CD4-positive, alpha-beta T cell treated with Interleukin-15 for 4 hours (primary cell): ENCODE measurements at regions not wholly inside any gene's neighbourhood (a gene's known extent, or its start where the extent isn't known, plus 50 kb on each side); places are given as distances from the start of the nearest gene placed in this dataset.

ENCODE experiments used
- DNase-seq: peaks from one replicate; pipeline ENCODE4 v3.0.0-alpha.2; 2020; ENCODE audit warnings: low spot score

GRCh38 chr2:59073286-59073685, 832.2 kb upstream of the FANCL start:
- no peak for DNase-seq

- no peak for DNase-seq
These were observed 827.1 kb upstream of the FANCL start for GRCh38 chr2:59068255-59068654.

DNA sequence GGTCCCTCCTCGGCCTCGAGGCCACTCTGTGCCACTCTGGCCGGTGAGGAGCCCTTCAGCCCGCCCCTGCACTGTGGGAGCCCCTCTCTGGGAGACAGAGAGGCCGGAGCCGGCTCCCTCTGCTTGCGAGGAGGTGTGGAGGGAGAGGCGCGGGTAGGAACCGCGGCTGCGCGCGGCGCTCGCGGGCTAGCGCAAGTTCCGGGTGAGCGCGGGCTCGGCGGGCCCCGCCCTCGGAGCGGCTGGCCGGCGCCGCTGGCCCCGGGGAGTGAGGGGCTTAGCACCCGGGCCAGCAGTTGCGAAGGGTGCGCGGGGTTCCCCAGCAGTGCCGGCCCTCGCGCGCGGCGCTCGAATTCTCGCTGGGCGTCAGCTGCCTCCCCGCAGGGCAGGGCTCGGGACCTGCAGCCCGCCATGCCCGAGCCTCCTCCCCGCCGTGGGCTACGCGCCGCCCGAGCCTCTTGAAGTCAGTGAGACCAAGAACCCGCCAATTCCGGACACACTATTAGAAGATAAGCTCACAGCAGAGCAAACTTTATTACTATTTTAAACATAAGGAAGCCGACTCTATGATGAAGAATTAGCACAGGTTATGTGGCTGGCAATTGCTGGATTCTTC, 825.8 kb upstream of the FANCL start:
- DNase-seq = no peak

- no peak for DNase-seq
These were observed 806.4 kb upstream of the FANCL start for GRCh38 chr2:59047373-59047995.

GRCh38 chr2:59046401-59047372, 805.6 kb upstream of the FANCL start:
- DNase-seq = no peak

GRCh38 chr2:59044736-59045135, 803.6 kb upstream of the FANCL start:
- no peak for DNase-seq

- DNase-seq = no peak
These were observed 800.0 kb upstream of the FANCL start for GRCh38 chr2:59041139-59041538.

- DNase-seq = no peak
These were observed 793.7 kb upstream of the FANCL start for GRCh38 chr2:59034837-59035236.

- no peak for DNase-seq
These were observed 793.0 kb upstream of the FANCL start for GRCh38 chr2:59034106-59034505.

- no peak for DNase-seq
These were observed 792.5 kb upstream of the FANCL start for GRCh38 chr2:59033661-59034060.

GRCh38 chr2:59032499-59032898, 791.4 kb upstream of the FANCL start:
- DNase-seq = no peak

- no peak for DNase-seq
These were observed 787.9 kb upstream of the FANCL start for GRCh38 chr2:59029058-59029457.

DNA sequence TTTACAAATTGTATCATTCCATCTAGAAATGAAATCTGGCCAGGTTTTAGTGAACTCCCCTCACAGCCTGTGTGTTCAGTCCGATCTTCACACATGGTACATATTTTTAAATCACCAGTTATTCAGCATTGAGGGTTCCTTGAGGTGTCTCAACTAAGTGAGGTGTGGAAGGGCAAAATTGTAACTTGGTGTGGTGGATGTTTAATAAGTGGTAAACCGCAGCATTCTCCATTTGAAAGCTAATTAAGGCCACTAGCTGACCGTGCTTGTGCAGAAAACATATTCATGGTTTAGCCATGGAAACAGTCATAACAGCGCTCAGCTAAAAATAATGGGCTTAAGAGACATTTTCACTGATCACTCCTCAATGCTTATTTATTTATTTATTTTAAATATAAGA, 786.2 kb upstream of the FANCL start:
- DNase-seq = no peak

DNA sequence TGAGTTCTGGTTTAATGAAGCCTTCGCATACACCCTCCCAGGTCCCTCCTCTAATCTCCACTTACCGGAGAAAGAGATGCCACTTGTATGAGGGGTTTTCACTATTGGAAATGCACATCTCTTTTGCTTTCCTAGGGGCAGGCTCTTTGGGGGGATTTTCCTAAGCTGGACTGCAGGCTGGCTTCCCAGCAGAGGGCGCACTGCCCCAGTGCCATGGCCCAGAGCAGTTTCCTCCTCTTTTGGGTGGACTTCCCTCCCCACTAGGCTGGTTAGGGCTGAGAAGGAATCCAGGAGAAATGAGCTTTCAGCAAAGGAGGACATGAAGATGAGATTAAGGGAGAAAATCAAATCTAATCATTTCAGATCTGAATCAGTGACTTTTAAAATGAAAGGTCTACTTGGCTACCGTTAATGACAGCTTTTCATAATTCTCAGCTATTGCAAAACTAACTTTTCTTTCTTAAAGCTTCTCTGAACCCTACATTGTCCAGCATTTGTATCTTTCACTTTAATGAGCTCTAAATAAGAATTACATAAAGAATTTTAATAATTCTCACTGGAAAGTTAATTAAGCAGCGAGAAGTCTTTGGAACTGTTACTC, 784.1 kb upstream of the FANCL start:
- no peak for DNase-seq

DNA sequence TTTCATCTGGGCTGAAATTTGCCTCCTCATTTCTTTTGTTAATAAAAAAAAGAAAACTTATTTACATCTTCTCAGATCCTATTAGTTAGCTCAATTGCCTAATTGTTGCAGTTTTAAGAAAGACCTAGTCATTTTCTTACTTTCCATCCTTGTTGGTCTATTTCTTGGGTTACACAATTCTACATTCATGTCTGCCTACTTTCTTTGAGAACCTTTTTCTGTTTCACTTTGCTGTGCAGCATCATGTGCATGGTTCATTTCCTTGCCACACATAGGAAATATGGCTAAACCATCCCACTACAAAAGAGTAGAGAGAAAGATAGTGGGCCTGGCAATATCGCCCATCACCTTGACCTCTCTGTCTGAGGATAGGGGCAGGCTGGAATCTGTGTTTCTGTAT, 780.7 kb upstream of the FANCL start:
- no peak for DNase-seq

DNA sequence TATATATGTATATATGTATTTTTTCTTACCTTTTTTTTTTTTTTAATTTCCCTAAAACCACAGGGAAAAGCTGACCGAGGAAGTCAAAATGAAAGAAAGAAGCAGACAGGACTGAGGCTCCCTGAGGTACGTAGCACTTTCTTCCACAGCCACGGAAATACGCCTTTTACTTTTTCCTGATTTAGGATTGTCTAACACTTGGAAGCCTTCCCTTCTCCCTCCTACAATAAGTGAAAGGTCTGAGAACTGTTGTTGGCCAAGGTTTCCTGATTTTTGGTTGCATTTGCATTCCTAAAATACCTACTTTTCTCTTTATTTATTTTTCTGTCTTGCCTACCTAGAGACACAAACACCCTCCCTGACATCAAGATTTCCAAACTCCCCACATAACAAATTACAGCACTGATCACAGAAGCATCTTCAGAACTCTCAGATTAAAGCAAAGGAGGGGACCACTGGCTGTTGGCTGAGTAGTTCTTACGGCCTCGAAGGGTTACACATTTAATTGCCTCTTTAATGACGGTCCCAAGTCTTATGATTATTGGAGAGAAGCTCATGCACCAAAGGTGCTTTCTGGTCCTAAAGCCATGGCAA, 778.5 kb upstream of the FANCL start:
- DNase-seq = no peak

GRCh38 chr2:59018737-59019136, 777.6 kb upstream of the FANCL start:
- DNase-seq = no peak

DNA sequence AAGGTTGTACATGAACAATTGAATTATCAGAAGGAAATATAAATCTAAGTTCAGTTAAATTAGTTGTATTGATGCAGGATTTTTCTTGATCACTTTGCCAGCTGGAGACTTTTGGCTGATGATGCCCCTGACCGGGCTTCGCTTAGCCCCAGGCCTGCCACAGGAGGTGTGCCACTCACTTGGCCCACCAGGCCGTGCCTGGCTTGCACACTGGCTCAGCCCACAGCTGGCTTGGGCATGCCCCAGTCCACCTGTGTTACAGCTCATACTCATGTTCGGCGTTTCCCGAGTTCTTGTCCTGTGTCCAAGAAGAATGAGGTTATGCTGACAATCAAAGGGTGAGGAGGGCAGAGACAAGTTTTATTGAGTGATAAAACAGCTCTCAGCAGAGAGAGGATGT, 773.9 kb upstream of the FANCL start:
- no peak for DNase-seq

- DNase-seq = no peak
These were observed 771.8 kb upstream of the FANCL start for GRCh38 chr2:59012971-59013370.

GRCh38 chr2:59012234-59012633, 771.1 kb upstream of the FANCL start:
- DNase-seq = no peak

- DNase-seq = no peak
These were observed 767.8 kb upstream of the FANCL start for GRCh38 chr2:59008950-59009349.
